GM10266 (cell line): ENCODE measurements at regions not wholly inside any gene's neighbourhood (a gene's known extent, or its start where the extent isn't known, plus 50 kb on each side); places are given as distances from the start of the nearest gene placed in this dataset.

Experiments
- DNase-seq: peaks from one replicate; pipeline ENCODE4 v3.0.0; 2012; ENCODE audit errors: extremely low spot score
- TF ChIP-seq, protein P1 (sequence below): IDR thresholded peaks from 2 replicates; pipeline ENCODE4 v1.5.1; 2012; ENCODE audit warnings: mild to moderate bottlenecking, low read depth; ENCODE audit not compliant: control insufficient read depth, insufficient read depth; ENCODE audit errors: missing control alignments

DNA sequence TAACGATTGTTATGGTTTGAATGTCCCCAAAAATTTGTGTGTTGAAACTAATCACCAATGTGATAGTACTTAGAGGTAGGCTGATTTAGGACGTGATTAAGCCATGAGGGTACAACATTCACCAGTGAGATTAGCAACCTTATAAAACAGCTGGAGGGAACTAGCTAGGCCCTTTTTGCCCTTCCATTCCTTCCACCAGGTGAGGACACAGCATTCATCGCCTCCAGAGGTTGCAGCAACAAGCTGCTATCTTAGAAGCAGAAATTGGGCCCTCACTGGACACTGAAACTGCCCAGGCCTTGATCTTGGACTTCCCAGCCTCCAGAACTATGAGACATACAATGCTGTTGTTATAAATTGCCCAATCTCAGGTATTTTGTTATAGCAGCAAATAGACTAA lies 340.7 kb upstream of the JARID2 start:
- TF ChIP-seq, protein P1, sequence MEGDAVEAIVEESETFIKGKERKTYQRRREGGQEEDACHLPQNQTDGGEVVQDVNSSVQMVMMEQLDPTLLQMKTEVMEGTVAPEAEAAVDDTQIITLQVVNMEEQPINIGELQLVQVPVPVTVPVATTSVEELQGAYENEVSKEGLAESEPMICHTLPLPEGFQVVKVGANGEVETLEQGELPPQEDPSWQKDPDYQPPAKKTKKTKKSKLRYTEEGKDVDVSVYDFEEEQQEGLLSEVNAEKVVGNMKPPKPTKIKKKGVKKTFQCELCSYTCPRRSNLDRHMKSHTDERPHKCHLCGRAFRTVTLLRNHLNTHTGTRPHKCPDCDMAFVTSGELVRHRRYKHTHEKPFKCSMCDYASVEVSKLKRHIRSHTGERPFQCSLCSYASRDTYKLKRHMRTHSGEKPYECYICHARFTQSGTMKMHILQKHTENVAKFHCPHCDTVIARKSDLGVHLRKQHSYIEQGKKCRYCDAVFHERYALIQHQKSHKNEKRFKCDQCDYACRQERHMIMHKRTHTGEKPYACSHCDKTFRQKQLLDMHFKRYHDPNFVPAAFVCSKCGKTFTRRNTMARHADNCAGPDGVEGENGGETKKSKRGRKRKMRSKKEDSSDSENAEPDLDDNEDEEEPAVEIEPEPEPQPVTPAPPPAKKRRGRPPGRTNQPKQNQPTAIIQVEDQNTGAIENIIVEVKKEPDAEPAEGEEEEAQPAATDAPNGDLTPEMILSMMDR = no peak
- no peak for DNase-seq

DNA sequence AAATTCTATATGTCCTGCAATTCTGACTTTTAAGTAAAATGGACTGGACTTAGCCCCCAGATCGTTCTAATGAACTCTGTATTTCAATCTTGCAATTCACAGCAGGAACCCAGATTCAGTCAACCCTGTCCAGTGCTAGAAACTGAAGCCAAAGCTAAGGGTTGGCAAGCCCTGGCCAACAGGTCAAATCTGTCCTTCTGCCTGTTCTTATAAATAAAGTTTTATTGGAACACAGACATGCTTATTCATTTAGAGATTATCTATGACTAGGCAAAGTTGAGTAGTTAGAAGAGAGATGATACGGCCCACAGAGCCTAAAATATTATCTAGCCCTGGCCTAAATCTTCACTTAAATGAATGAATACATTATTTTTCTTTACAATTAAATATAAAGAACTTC lies 339.2 kb upstream of the JARID2 start:
- TF ChIP-seq, protein P1 = no peak
- DNase-seq = no peak

DNA sequence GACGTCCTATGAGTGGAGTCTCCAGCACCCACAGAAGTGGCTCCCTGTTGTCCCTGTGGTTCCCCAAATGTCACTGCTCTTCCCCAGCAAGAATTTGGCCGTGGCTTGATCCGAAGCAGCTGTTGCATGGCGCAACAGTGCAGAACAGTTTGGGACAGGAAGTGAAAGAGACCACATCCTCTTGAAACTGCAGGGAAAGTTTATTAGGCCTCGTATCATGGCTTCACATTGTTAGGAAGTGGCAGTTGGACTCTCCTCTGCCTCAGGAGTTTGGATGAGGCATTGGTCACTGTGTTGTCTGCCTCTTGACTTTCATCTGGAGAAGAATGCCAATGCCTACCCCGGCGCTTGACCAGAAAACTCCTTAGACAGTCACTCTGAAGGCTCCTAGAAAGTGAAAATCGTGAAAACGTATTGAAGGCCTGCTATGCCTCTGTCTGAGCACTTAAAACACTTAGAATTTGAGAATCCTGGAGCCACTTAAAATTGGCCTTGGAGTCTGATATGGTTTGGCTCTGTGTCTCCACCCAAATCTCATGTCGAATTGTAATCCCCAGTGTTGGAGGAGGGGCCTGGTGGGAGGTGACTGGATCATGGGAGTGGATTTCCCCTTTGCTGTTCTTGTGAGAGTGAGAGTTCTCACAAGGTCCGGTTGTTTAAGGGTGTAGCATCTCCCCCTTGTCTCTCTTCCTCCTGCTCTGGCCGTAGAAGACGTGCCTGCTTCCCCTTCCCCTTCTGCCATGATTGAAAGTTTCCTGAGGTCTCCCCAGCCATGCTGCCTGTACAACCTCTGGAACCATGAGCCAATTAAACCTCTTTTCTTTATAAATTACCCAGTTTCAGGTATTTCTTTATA lies 334.9 kb upstream of the JARID2 start:
- TF ChIP-seq, protein P1 = no peak
- peak; percentile 69 for DNase-seq

DNA sequence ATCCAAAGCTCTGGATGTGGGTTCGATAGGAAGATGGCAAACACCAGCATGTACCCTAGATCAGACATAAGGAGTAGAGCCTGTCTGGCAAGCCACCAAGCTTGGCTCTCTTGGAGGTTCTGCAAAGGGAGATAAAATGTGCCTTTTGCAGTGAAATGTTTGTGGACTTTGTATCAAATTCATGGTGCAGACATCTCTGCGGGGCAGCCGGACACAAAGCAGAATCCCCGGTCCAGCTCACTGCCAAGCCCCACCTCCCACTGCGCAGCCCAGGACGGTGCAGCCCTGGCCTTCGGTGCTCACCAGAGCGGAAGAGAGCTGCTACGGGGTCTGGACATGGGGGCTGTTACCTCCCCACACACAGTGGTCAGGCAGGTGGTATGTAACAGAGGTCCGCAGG lies 333.6 kb upstream of the JARID2 start:
- DNase-seq = no peak

DNA sequence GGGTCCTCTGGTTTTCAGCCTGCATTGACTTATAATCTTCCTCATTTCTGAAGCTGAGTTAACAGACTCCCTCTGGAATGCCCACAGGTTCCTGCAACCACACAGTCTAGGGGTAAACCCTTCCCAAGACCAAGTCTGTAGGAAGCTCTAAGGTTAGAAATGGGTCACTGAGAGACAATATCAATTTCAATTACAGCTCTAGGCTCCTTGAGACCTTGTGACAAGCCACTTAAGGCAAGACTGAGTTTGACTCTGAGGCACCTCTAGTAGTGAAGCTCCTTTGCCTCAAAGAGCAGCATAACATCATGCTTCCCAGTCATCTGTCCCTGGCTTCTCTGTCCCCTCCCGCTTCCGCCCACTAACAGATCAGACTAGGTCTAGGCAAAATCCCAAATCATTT lies 333.2 kb upstream of the JARID2 start:
- TF ChIP-seq, protein P1 = no peak
- DNase-seq = no peak

More for the DNA sequence above, 333.6 kb upstream of the JARID2 start:
- TF ChIP-seq, protein P1 = no peak

DNA sequence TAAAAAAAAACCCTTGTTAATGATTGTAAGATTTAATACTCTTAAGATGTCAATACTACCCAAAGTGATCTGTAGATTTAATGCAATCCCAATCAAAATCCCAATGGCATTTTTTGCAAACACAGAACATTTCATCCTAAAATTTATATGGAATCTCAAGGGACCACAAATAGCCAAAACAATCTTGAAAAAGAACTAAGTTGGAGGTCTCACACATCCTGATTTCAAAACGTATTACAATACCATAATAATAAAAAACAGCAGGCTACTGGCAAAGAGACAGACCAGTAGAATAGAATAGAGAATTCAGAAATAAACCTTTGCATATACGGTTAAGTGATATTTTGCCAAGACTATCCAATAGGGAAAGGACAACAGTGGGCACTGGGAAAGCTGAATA lies 331.9 kb upstream of the JARID2 start:
- TF ChIP-seq, protein P1 = no peak
- no peak for DNase-seq

DNA sequence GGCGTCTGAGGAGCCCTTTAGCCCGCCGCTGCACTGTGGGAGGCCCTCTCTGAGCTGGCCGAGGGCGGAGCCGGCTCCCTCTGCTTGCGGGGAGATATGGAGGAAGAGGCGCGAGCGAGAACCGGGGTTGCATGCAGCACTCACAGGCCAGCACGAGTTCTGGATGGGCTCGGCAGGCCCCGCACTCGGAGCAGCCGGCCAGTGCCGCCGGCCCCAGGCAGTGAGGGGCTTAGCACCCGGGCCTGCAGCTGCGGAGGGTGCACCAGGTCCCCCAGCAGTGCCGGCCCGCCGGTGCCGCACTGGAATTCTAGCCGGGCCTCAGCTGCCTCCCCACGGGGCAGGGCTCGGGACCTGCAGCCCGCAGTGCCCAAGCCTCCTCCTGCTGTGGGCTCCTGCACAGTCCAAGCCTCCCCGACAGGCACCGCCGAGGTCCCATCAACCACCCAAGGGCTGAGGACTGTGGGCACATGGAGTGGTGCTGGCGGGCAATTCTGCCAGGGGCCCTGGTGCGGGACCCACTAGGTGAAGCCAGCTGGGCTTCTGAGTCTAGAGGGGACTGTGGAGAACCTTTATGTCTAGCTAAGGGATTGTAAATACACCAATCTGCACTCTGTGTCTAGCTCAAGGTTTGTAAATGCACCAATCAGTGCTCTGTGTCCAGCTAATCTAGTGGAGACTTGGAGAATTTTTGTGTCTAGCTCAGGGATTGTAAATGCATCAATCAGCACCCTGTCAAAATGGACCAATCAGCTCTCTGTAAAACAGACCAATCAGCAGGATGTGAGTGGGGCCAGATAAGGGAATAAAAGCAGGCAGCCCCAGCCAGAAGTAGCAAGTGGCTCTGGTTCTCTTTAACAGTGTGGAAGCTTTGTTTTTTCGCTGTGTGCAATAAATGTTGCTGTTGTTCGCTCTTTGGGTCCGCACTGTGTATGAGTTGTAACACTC lies 329.7 kb upstream of the JARID2 start:
- TF ChIP-seq, protein P1 = no peak
- DNase-seq = no peak
